H9 (cell line): ENCODE measurements at regions not wholly inside any gene's neighbourhood (a gene's known extent, or its start where the extent isn't known, plus 50 kb on each side); places are given as distances from the start of the nearest gene placed in this dataset.

ENCODE experiments used
- DNase-seq: peaks from one replicate; pipeline ENCODE4 v3.0.0-alpha.2; 2017
- H2AFZ ChIP-seq: one replicate; pipeline ENCODE4 v1.6.1; 2013; ENCODE audit warnings: mild to moderate bottlenecking, low read length, control low read depth, moderate library complexity
- H2AK5ac ChIP-seq: 2 replicates; pipeline ENCODE4 v1.6.1; 2013; ENCODE audit warnings: low read length, control low read depth, mixed read lengths; ENCODE audit not compliant: insufficient read length
- H2BK120ac ChIP-seq: one replicate; pipeline ENCODE4 v1.6.1; 2013; ENCODE audit warnings: low read depth, mild to moderate bottlenecking, low read length, control low read depth, inconsistent platforms; ENCODE audit not compliant: poor library complexity, severe bottlenecking
- H2BK12ac ChIP-seq: 2 replicates; pipeline ENCODE4 v1.6.1; 2013; ENCODE audit warnings: low read length, control low read depth, mixed read lengths, low read depth; ENCODE audit not compliant: insufficient read length
- H2BK15ac ChIP-seq: 2 replicates; pipeline ENCODE4 v1.6.1; 2013; ENCODE audit warnings: low read depth, low read length, control low read depth
- H2BK20ac ChIP-seq: one replicate; pipeline ENCODE4 v1.6.1; 2013; ENCODE audit warnings: low read depth, mild to moderate bottlenecking, low read length, control low read depth, inconsistent platforms; ENCODE audit not compliant: poor library complexity, severe bottlenecking
- H2BK5ac ChIP-seq: 2 replicates; pipeline ENCODE4 v1.6.1; 2013; ENCODE audit warnings: low read length, control low read depth, mixed read lengths; ENCODE audit not compliant: insufficient read length
- H3K14ac ChIP-seq: 2 replicates; pipeline ENCODE4 v1.6.1; 2013; ENCODE audit warnings: low read length, control low read depth; ENCODE audit not compliant: insufficient read depth
- H3K18ac ChIP-seq: 2 replicates; pipeline ENCODE4 v1.6.1; 2013; ENCODE audit warnings: low read depth, mild to moderate bottlenecking, mixed read lengths, low read length, control low read depth; ENCODE audit not compliant: insufficient read length
- H3K23ac ChIP-seq: 2 replicates; pipeline ENCODE4 v1.6.1; 2013; ENCODE audit warnings: low read length, control low read depth, mixed read lengths, low read depth; ENCODE audit not compliant: insufficient read length
- H3K23me2 ChIP-seq: 2 replicates; pipeline ENCODE4 v1.6.1; 2013; ENCODE audit warnings: low read depth, mild to moderate bottlenecking, mixed read lengths, low read length, control low read depth; ENCODE audit not compliant: insufficient read length, poor library complexity, severe bottlenecking
- H3K27ac ChIP-seq: 2 replicates; pipeline ENCODE4 v1.5.1; 2013; ENCODE audit warnings: low read length, control low read depth, mixed read lengths, low read depth; ENCODE audit not compliant: insufficient read length
- H3K27me3 ChIP-seq: 2 replicates; pipeline ENCODE4 v1.6.1; 2013; ENCODE audit warnings: low read length, control low read depth, inconsistent platforms; ENCODE audit not compliant: insufficient read depth
- H3K4ac ChIP-seq: 2 replicates; pipeline ENCODE4 v1.6.1; 2013; ENCODE audit warnings: low read depth, mild to moderate bottlenecking, control low read depth, inconsistent platforms, low read length, moderate library complexity
- H3K4me1 ChIP-seq: 2 replicates; pipeline ENCODE4 v1.6.1; 2013; ENCODE audit warnings: low read length, control low read depth, inconsistent platforms; ENCODE audit not compliant: insufficient read depth
- H3K4me2 ChIP-seq: 2 replicates; pipeline ENCODE4 v1.6.1; 2013; ENCODE audit warnings: low read length, control low read depth, mixed read lengths; ENCODE audit not compliant: insufficient read length, insufficient read depth
- H3K56ac ChIP-seq: 2 replicates; pipeline ENCODE4 v1.6.1; 2013; ENCODE audit warnings: low read depth, mild to moderate bottlenecking, mixed read lengths, low read length, control low read depth; ENCODE audit not compliant: insufficient read length
- H3K79me1 ChIP-seq: 2 replicates; pipeline ENCODE4 v1.6.1; 2013; ENCODE audit warnings: low read depth, mild to moderate bottlenecking, moderate library complexity, low read length, control low read depth, inconsistent platforms; ENCODE audit not compliant: insufficient read depth, poor library complexity, severe bottlenecking
- H3K79me2 ChIP-seq: 2 replicates; pipeline ENCODE4 v1.6.1; 2013; ENCODE audit warnings: low read length, control low read depth, inconsistent platforms; ENCODE audit not compliant: insufficient read depth
- H3K9ac ChIP-seq: 2 replicates; pipeline ENCODE4 v1.6.1; 2013; ENCODE audit warnings: low read length, control low read depth, mixed read lengths; ENCODE audit not compliant: insufficient read length; ENCODE audit errors: extremely low read depth
- H3K9me3 ChIP-seq: one replicate; pipeline ENCODE4 v1.6.1; 2013; ENCODE audit warnings: low read depth, low read length, inconsistent platforms; ENCODE audit not compliant: control insufficient read depth
- H3T11ph ChIP-seq: one replicate; pipeline ENCODE4 v1.6.1; 2013; ENCODE audit warnings: mild to moderate bottlenecking, low read length, control low read depth, inconsistent platforms
- H4K20me1 ChIP-seq: one replicate; pipeline ENCODE4 v1.6.1; 2013; ENCODE audit not compliant: control insufficient read depth, insufficient read length, insufficient read depth
- H4K5ac ChIP-seq: 2 replicates; pipeline ENCODE4 v1.6.1; 2013; ENCODE audit warnings: low read depth, mild to moderate bottlenecking, mixed read lengths, low read length, control low read depth; ENCODE audit not compliant: insufficient read length
- H4K8ac ChIP-seq: replicated peaks from 2 replicates; pipeline ENCODE4 v1.6.1; 2013; ENCODE audit warnings: low read length, control low read depth, mixed read lengths, low read depth; ENCODE audit not compliant: insufficient read length
- H4K91ac ChIP-seq: 2 replicates; pipeline ENCODE4 v1.6.1; 2013; ENCODE audit warnings: low read depth, mild to moderate bottlenecking, moderate library complexity, mixed read lengths, low read length, control low read depth; ENCODE audit not compliant: insufficient read length
- H3K27ac Mint-ChIP-seq, 3 experiments: 2 replicates in 2 of 3; 3 replicates in 1 of 3; pipeline ENCODE4 v1.8.0; 2020 to 2021; ENCODE audit warnings: mixed read lengths in 3 of 3, mild to moderate bottlenecking in 1 of 3, moderate library complexity in 1 of 3
- H3K27me3 Mint-ChIP-seq: 2 replicates; pipeline ENCODE4 v1.8.0; 2021; ENCODE audit warnings: low read depth, mild to moderate bottlenecking, moderate library complexity, mixed read lengths
- H3K36me3 Mint-ChIP-seq, 3 experiments: 2 replicates in 2 of 3; 3 replicates in 1 of 3; pipeline ENCODE4 v1.8.0; 2020 to 2021; ENCODE audit warnings: low read depth in 3 of 3, mixed read lengths in 3 of 3; ENCODE audit not compliant: insufficient read depth in 1 of 3
- H3K4me1 Mint-ChIP-seq, 2 experiments: 2 replicates each; pipeline ENCODE4 v1.8.0; 2020; ENCODE audit warnings: mixed read lengths in 2 of 2
- H3K4me3 Mint-ChIP-seq, 2 experiments: 2 replicates in 1 of 2; 3 replicates in 1 of 2; pipeline ENCODE4 v1.8.0; 2020 to 2021; ENCODE audit warnings: mild to moderate bottlenecking in 2 of 2, mixed read lengths in 2 of 2, moderate library complexity in 1 of 2
- H3K9me3 Mint-ChIP-seq, 2 experiments: 2 replicates in 1 of 2; 3 replicates in 1 of 2; pipeline ENCODE4 v1.8.0; 2020; ENCODE audit warnings: mild to moderate bottlenecking in 2 of 2, mixed read lengths in 2 of 2, moderate library complexity in 1 of 2
- TF ChIP-seq, protein P1 (sequence below): fragments of 200-600 bp; sonication (generic); conservative IDR thresholded peaks from 3 replicates; pipeline ENCODE4 v1.8.0; 2021; ENCODE audit warnings: antibody characterized with exemption, mild to moderate bottlenecking

DNA sequence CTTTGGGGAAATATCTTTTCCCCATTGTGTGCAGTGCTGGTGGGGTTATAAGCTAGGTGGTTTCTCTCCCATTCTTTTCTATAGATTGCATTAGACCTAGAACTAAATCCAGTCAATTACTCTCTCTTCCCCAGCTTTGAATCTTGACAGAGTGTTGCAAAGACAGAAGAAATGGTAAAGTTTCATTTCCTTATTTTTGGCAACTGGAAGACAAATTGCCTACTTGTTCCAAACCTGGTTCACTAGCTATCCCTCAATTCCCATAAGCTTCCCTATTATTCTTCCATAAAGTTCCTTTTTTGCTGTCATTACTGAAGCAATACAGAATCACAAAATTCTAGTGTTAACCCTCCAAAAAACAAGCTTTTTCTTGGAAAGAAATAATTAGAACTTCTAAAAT is 94.0 kb upstream of the ITGA4 start:
- Histone ChIP-seq H3K23me2 (no peaks in the 10 kb centered on the region), H2BK12ac (no peak overlapping the region), H3K27me3 (no peaks in the 10 kb centered on the region), H4K20me1 (no peaks in the 10 kb centered on the region), H2BK5ac (no peak overlapping the region), H4K8ac (no peak overlapping the region), H4K91ac (no peak overlapping the region), H3K56ac (no peak overlapping the region), H2BK20ac (no peak overlapping the region), H3K27ac (no peak overlapping the region), H3K79me2 (no peaks in the 10 kb centered on the region), H3K4me1 (no peaks in the 10 kb centered on the region), H3K18ac (no peak overlapping the region), H2AK5ac (no peak overlapping the region), H2BK120ac (no peak overlapping the region), H2AFZ (no peak overlapping the region), H2BK15ac (no peak overlapping the region), H3K14ac (no peak overlapping the region), H3K4me2 (no peak overlapping the region), H3K9me3 (no peaks in the 10 kb centered on the region), H3K4ac (no peak overlapping the region), H3K79me1 (no peaks in the 10 kb centered on the region), H3K23ac (no peak overlapping the region), H3K9ac (no peak overlapping the region), H3T11ph (no peak overlapping the region), H4K5ac (no peak overlapping the region)
- no peak overlapping the region for H3K4me3 Mint-ChIP-seq
- H3K9me3 Mint-ChIP-seq, result no peaks in the 10 kb centered on the region
- TF ChIP-seq, protein P1, sequence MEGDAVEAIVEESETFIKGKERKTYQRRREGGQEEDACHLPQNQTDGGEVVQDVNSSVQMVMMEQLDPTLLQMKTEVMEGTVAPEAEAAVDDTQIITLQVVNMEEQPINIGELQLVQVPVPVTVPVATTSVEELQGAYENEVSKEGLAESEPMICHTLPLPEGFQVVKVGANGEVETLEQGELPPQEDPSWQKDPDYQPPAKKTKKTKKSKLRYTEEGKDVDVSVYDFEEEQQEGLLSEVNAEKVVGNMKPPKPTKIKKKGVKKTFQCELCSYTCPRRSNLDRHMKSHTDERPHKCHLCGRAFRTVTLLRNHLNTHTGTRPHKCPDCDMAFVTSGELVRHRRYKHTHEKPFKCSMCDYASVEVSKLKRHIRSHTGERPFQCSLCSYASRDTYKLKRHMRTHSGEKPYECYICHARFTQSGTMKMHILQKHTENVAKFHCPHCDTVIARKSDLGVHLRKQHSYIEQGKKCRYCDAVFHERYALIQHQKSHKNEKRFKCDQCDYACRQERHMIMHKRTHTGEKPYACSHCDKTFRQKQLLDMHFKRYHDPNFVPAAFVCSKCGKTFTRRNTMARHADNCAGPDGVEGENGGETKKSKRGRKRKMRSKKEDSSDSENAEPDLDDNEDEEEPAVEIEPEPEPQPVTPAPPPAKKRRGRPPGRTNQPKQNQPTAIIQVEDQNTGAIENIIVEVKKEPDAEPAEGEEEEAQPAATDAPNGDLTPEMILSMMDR, result no peak
- no peaks in the 10 kb centered on the region for H3K4me1 Mint-ChIP-seq
- no peak overlapping the region for H3K27ac Mint-ChIP-seq
- H3K27me3 Mint-ChIP-seq, result no peaks in the 10 kb centered on the region
- no peaks in the 10 kb centered on the region for H3K36me3 Mint-ChIP-seq
- DNase-seq, result no peak
